Gastroesophageal sphincter (tissue), 3 donors: ENCODE measurements at regions not wholly inside any gene's neighbourhood (a gene's known extent, or its start where the extent isn't known, plus 50 kb on each side); places are given as distances from the start of the nearest gene placed in this dataset.

Experiments used
- EP300 ChIP-seq: sonication (generic); formaldehyde crosslinking; IDR thresholded peaks from one replicate; pipeline ENCODE4 v1.6.1; 2017; ENCODE audit warnings: antibody characterized with exemption, mild to moderate bottlenecking
- POLR2A ChIP-seq, 2 donors: fragments of 450-650 bp; IDR thresholded peaks; one replicate each; pipeline ENCODE4 v1.6.1; 2017; ENCODE audit warnings: antibody characterized with exemption in 2 of 2, mild to moderate bottlenecking in 2 of 2, moderate library complexity in 1 of 2
- POLR2AphosphoS5 ChIP-seq: sonication (generic); formaldehyde crosslinking; IDR thresholded peaks from one replicate; pipeline ENCODE4 v1.6.1; 2017; ENCODE audit warnings: antibody characterized with exemption
- TF ChIP-seq, protein P1 (sequence below), 4 experiments: fragments of 200-600 bp in 2 of 4; fragments of 450-650 bp in 2 of 4; sonication (generic) in 1 of 4; IDR thresholded peaks; one replicate each; pipeline ENCODE4 v1.5.1; 2017 to 2019; ENCODE audit warnings: antibody characterized with exemption in 4 of 4, mild to moderate bottlenecking in 2 of 4, moderate library complexity in 2 of 4

DNA sequence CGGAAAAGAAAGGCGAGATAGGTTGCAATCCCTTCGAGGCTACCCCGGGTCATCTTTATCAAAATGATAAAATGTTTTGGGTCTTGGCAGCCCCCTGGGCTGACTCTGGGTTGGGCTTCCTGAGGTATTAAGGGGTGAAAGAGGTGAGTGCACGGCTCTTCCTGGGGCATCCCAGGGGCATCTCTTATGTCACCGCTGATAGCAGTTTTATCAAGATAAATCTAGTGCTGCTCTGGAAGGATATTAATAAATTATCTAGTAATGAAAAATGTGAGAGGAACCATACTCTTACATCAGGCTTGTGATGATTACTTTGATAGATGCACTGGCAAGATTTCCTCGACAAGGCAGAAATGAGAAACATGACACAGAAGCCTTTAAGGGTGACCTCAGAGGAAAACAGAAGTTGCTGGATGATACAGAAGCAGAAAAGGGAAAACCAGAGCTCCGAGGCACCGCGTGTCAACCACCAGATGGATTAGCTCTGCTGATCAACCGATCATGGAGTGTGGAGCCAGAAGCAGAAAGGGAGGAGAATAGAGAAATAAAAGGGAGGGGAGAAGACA is 491.3 kb downstream of the TMEM114 start:
- TF ChIP-seq, protein P1, sequence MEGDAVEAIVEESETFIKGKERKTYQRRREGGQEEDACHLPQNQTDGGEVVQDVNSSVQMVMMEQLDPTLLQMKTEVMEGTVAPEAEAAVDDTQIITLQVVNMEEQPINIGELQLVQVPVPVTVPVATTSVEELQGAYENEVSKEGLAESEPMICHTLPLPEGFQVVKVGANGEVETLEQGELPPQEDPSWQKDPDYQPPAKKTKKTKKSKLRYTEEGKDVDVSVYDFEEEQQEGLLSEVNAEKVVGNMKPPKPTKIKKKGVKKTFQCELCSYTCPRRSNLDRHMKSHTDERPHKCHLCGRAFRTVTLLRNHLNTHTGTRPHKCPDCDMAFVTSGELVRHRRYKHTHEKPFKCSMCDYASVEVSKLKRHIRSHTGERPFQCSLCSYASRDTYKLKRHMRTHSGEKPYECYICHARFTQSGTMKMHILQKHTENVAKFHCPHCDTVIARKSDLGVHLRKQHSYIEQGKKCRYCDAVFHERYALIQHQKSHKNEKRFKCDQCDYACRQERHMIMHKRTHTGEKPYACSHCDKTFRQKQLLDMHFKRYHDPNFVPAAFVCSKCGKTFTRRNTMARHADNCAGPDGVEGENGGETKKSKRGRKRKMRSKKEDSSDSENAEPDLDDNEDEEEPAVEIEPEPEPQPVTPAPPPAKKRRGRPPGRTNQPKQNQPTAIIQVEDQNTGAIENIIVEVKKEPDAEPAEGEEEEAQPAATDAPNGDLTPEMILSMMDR (IDR thresholded peaks at IDR 0.05): no peak
- TF ChIP-seq POLR2A (IDR thresholded peaks at IDR 0.05) (no peak), POLR2AphosphoS5 (no peak), EP300 (no peak)
